GM12873 (cell line): ENCODE measurements at regions not wholly inside any gene's neighbourhood (a gene's known extent, or its start where the extent isn't known, plus 50 kb on each side); places are given as distances from the start of the nearest gene placed in this dataset.

ENCODE experiments used
- TF ChIP-seq, protein P1 (sequence below): IDR thresholded peaks from 2 replicates; pipeline ENCODE4 v1.5.1; 2012; ENCODE audit warnings: low read depth, mild to moderate bottlenecking, moderate library complexity, low read length, control low read depth; ENCODE audit not compliant: insufficient read depth; ENCODE audit errors: missing control alignments

DNA sequence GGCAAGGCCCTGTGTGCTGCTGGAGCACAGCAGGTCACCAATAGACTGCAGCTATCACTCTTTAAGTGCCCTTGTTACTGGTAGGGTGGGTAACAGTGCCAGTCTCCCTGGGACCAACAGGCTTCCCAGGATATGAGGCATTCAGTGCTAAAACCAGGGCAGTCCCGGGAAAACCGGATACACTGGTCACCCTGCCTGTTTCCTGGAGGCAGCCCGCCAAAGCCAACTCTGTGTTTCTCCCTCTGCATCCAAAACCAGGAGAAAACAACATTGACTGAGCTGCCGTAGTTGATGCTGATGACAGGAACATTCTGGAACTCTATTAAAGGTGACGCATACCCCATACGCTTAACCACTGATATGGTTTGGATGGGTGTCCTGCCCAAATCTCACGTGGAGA is 149.1 kb downstream of the SHANK2 start:
- TF ChIP-seq, protein P1, sequence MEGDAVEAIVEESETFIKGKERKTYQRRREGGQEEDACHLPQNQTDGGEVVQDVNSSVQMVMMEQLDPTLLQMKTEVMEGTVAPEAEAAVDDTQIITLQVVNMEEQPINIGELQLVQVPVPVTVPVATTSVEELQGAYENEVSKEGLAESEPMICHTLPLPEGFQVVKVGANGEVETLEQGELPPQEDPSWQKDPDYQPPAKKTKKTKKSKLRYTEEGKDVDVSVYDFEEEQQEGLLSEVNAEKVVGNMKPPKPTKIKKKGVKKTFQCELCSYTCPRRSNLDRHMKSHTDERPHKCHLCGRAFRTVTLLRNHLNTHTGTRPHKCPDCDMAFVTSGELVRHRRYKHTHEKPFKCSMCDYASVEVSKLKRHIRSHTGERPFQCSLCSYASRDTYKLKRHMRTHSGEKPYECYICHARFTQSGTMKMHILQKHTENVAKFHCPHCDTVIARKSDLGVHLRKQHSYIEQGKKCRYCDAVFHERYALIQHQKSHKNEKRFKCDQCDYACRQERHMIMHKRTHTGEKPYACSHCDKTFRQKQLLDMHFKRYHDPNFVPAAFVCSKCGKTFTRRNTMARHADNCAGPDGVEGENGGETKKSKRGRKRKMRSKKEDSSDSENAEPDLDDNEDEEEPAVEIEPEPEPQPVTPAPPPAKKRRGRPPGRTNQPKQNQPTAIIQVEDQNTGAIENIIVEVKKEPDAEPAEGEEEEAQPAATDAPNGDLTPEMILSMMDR = no peak

- TF ChIP-seq, protein P1 = no peak
Measured at GRCh38 chr11:71102251-71102995, 150.0 kb downstream of the SHANK2 start.

GRCh38 chr11:71101606-71102005 is 150.8 kb downstream of the SHANK2 start:
- TF ChIP-seq, protein P1 = no peak

GRCh38 chr11:71101046-71101445 is 151.3 kb downstream of the SHANK2 start:
- TF ChIP-seq, protein P1 = no peak

- TF ChIP-seq, protein P1 = no peak
Measured at GRCh38 chr11:71098776-71099175, 153.6 kb downstream of the SHANK2 start.

- TF ChIP-seq, protein P1 = no peak
Measured at GRCh38 chr11:71097506-71098240, 154.7 kb downstream of the SHANK2 start.

DNA sequence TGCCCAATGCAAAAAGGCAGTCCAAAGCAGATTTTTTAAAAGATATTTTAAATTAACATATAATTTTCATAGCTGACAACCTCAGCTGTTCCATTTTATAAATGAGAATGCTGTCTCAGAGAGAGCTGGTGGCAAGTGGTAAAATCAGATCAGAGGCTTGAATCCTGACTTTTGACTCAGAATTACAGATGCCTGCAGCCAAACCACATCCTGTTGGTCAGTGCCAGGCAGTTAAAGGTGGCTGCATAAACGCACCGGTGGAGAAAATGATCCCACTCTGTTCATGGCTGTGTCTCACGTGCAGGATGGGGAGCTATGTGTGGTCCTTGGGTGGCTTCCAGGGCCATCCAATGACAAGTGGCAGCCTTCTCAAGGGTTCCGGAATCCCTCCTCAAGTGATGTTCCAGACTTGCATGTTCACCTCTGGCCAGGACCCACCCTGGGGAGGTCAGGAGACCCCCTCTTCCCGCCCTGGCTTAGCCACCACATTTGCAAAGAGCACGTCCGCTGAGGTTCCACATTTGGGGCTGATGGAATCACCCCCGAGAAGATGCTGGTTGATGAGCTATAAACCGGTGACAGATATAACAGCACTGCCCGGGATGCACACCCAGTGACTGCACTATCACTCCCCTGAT is 155.5 kb downstream of the SHANK2 start:
- TF ChIP-seq, protein P1 = no peak
